Upper lobe of left lung (tissue), 6 donors: ENCODE measurements at regions not wholly inside any gene's neighbourhood (a gene's known extent, or its start where the extent isn't known, plus 50 kb on each side); places are given as distances from the start of the nearest gene placed in this dataset.

Experiments
- ATAC-seq, 2 donors: fragments of 200-7000 bp; cut with Tn5 transposase; one replicate each; pipeline ENCODE4 v1.9.1; 2022; ENCODE audit warnings: mild to moderate bottlenecking in 2 of 2, moderate library complexity in 2 of 2; ENCODE audit not compliant: low FRiP score in 2 of 2
- DNase-seq, 2 donors: peaks; one replicate each; pipeline ENCODE4 v3.0.0-alpha.2; 2019 to 2020
- H3K27ac ChIP-seq, 4 donors: fragments of 200-600 bp; sonication (generic); one replicate each; pipeline ENCODE4 v1.5.1; 2016 to 2019
- H3K27me3 ChIP-seq, 4 donors: fragments of 200-600 bp; sonication (generic); one replicate each; pipeline ENCODE4 v1.5.1; 2017 to 2019
- H3K36me3 ChIP-seq, 4 donors: fragments of 200-600 bp; sonication (generic); one replicate each; pipeline ENCODE4 v1.5.1; 2016 to 2019
- H3K4me1 ChIP-seq, 4 donors: fragments of 200-600 bp; sonication (generic); one replicate each; pipeline ENCODE4 v1.5.1; 2018 to 2019
- H3K4me3 ChIP-seq, 4 donors: fragments of 200-600 bp; sonication (generic); one replicate each; pipeline ENCODE4 v1.5.1; 2017 to 2019; ENCODE audit warnings: mild to moderate bottlenecking in 2 of 4, moderate library complexity in 1 of 4
- H3K9me3 ChIP-seq, 4 donors: fragments of 200-600 bp; sonication (generic); one replicate each; pipeline ENCODE4 v1.5.1; 2018 to 2019
- CTCF ChIP-seq, 6 experiments: fragments of 450-650 bp in 4 of 6; fragments of 200-600 bp in 2 of 6; sonication (generic) in 2 of 6; IDR thresholded peaks; one replicate each; pipeline ENCODE4 v1.5.1; 2016 to 2019; ENCODE audit warnings: antibody characterized with exemption in 6 of 6
- EP300 ChIP-seq, 4 donors: sonication (generic); formaldehyde crosslinking; IDR thresholded peaks; one replicate each; pipeline ENCODE4 v1.5.1; 2017; ENCODE audit warnings: antibody characterized with exemption in 4 of 4, control low read depth in 2 of 4
- POLR2A ChIP-seq, 4 donors: fragments of 450-650 bp; IDR thresholded peaks; one replicate each; pipeline ENCODE4 v1.5.1; 2016 to 2017; ENCODE audit warnings: antibody characterized with exemption in 4 of 4, mild to moderate bottlenecking in 2 of 4
- POLR2AphosphoS5 ChIP-seq, 2 donors: sonication (generic); formaldehyde crosslinking; IDR thresholded peaks; one replicate each; pipeline ENCODE4 v1.5.1; 2017; ENCODE audit warnings: antibody characterized with exemption in 2 of 2
- WGBS, 2 donors: methylation state at CpG; one replicate each; pipeline ENCODE4 v1.1.5; 2017 to 2018; 5-methylcytosine and 5-hydroxymethylcytosine counted together
- donor health status: DM: no; HTN: no; CAD: no; lungs with moderate emphysema.
- donor health status: DM: no; HTN: yes; CAD: no; lungs with severe emphysema.

- Histone ChIP-seq H3K4me1 (no peaks in the 10 kb centered on the region), H3K4me3 (no peak overlapping the region), H3K9me3 (no peaks in the 10 kb centered on the region), H3K27me3 (no peaks in the 10 kb centered on the region), H3K36me3 (no peaks in the 10 kb centered on the region), H3K27ac (no peak overlapping the region)
- DNase-seq (no peak), ATAC-seq (no peak)
- WGBS, 2 donors: 76 to 78% methylated on average over 2 of the region's 2 CpGs
- no peak for TF ChIP-seq POLR2A (IDR thresholded peaks at IDR 0.05)
- TF ChIP-seq CTCF (IDR thresholded peaks at IDR 0.05): no peak
- no peak for TF ChIP-seq EP300 (IDR thresholded peaks at IDR 0.05)
- no peak for TF ChIP-seq POLR2AphosphoS5 (IDR thresholded peaks at IDR 0.05)
Observed at GRCh38 chr17:70423562-70423961, 254.2 kb downstream of the KCNJ2 start.

- TF ChIP-seq POLR2AphosphoS5 (IDR thresholded peaks at IDR 0.05): no peak
- TF ChIP-seq POLR2A (IDR thresholded peaks at IDR 0.05): no peak
- no peak for TF ChIP-seq CTCF (IDR thresholded peaks at IDR 0.05)
- TF ChIP-seq EP300 (IDR thresholded peaks at IDR 0.05): no peak
- 79 to 80% methylated on average over 3 of the region's 3 CpGs for WGBS, 2 donors
- Histone ChIP-seq H3K4me3 (no peak overlapping the region), H3K27ac (no peak overlapping the region), H3K27me3 (no peaks in the 10 kb centered on the region), H3K4me1 (no peaks in the 10 kb centered on the region), H3K9me3 (no peaks in the 10 kb centered on the region), H3K36me3 (no peaks in the 10 kb centered on the region)
- ATAC-seq: no peak
- DNase-seq: no peak
Observed at GRCh38 chr17:70426752-70427151, 257.4 kb downstream of the KCNJ2 start.

DNA sequence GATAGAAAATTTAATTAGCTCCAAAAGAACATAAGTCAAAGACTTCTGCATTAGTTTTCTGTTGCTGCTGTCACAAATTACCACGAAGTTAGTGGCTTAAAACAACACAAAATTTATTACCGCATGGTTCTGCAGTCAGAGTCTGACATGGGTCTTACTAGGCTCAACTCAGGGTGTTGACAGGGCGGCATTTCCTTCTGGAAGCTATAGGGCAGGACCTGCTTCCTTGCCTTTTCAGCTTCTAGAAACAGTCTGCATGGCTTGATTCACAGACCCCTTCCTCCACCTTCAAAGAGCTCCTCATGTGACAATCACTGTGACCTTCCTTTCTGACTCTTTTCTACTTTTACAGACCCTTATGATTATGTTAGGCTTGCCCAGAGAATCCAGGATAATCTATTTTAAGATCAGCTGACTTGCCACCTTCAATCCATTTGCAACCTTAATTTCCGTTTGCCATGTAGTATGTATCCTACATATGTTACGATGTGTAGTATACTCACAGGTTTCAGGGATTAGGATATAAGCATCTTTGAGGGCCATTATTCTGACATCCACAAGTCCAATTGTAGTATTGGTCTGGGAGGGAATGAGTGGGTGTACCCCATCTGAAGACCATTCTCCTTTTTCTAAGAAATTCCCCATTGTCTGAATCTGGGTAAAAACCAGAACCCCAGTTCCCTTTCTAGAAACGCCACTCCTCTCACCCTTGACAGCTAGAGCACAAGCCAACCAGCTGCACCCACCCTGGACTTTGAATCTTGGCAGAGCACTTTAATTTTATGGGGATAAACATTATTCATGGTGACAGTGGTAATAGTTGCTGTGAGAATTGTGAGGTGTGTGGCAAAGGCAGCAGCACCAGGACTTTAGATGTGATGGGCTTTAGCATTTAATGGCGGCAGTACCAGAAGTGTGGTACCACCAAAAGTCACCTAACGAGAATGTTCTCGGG is 265.5 kb downstream of the KCNJ2 start:
- H3K9me3 ChIP-seq: no peaks in the 10 kb centered on the region
- H3K36me3 ChIP-seq: no peaks in the 10 kb centered on the region
- H3K4me1 ChIP-seq: no peaks in the 10 kb centered on the region
- TF ChIP-seq POLR2A (IDR thresholded peaks at IDR 0.05) (no peak), POLR2AphosphoS5 (IDR thresholded peaks at IDR 0.05) (no peak), EP300 (IDR thresholded peaks at IDR 0.05) (no peak), CTCF (IDR thresholded peaks at IDR 0.05) (no peak)
- ATAC-seq (no peak), DNase-seq (no peak)
- no peak overlapping the region for H3K4me3 ChIP-seq
- H3K27me3 ChIP-seq: no peaks in the 10 kb centered on the region
- WGBS, 2 donors: 77 to 87% methylated on average over 9 of the region's 9 CpGs
- H3K27ac ChIP-seq: no peak overlapping the region

GRCh38 chr17:70437656-70438055 is 268.3 kb downstream of the KCNJ2 start:
- Histone ChIP-seq H3K27ac (no peak overlapping the region), H3K4me3 (no peak overlapping the region), H3K9me3 (no peaks in the 10 kb centered on the region), H3K36me3 (no peaks in the 10 kb centered on the region), H3K4me1 (no peaks in the 10 kb centered on the region), H3K27me3 (no peaks in the 10 kb centered on the region)
- DNase-seq: no peak
- TF ChIP-seq CTCF (IDR thresholded peaks at IDR 0.05) (no peak), POLR2AphosphoS5 (IDR thresholded peaks at IDR 0.05) (no peak), EP300 (IDR thresholded peaks at IDR 0.05) (no peak), POLR2A (IDR thresholded peaks at IDR 0.05) (no peak)
- 76 to 81% methylated on average over 5 of the region's 5 CpGs for WGBS, 2 donors
- no peak for ATAC-seq

- H3K4me1 ChIP-seq: no peaks in the 10 kb centered on the region
- no peak for ATAC-seq
- TF ChIP-seq CTCF (IDR thresholded peaks at IDR 0.05) (no peak), POLR2AphosphoS5 (IDR thresholded peaks at IDR 0.05) (no peak), POLR2A (IDR thresholded peaks at IDR 0.05) (no peak), EP300 (IDR thresholded peaks at IDR 0.05) (no peak)
- no peaks in the 10 kb centered on the region for H3K27me3 ChIP-seq
- H3K27ac ChIP-seq: no peak overlapping the region
- no peaks in the 10 kb centered on the region for H3K36me3 ChIP-seq
- H3K9me3 ChIP-seq: no peaks in the 10 kb centered on the region
- no peak overlapping the region for H3K4me3 ChIP-seq
- 87 to 100% methylated on average over 1 of the region's 1 CpG for WGBS, 2 donors
- no peak for DNase-seq
Observed at GRCh38 chr17:70446446-70446845, 277.1 kb downstream of the KCNJ2 start.
